T1000 (cell line): ENCODE measurements at regions not wholly inside any gene's neighbourhood (a gene's known extent, or its start where the extent isn't known, plus 50 kb on each side); places are given as distances from the start of the nearest gene placed in this dataset.
"Not testable (repeated sequence)": the region's sequence is repeated elsewhere in the genome, so short reads cannot be mapped to it uniquely, and the experiment has no call there.

Source experiments
- DNase-seq: peaks from one replicate; lab custom pipeline; 2025; ENCODE audit warnings: mixed read lengths; lab: John Stamatoyannopoulos, UW

GRCh38 chr3:102036017-102036416, 186.7 kb downstream of the NFKBIZ start:
- no peak for DNase-seq

- no peak for DNase-seq
Measured at GRCh38 chr3:102036472-102036871, 187.2 kb downstream of the NFKBIZ start.

- no peak for DNase-seq
Measured at GRCh38 chr3:102037209-102037608, 187.9 kb downstream of the NFKBIZ start.

- DNase-seq: no peak
Measured at GRCh38 chr3:102037791-102038190, 188.5 kb downstream of the NFKBIZ start.

- DNase-seq: no peak
Measured at GRCh38 chr3:102038477-102039142, 189.3 kb downstream of the NFKBIZ start.

- not testable (repeated sequence) for DNase-seq
Measured at GRCh38 chr3:102040144-102040543, 190.8 kb downstream of the NFKBIZ start.

GRCh38 chr3:102053375-102053989, 204.2 kb downstream of the NFKBIZ start:
- no peak for DNase-seq

- DNase-seq: no peak
Measured at GRCh38 chr3:102054543-102055080, 205.3 kb downstream of the NFKBIZ start.

- DNase-seq: no peak
Measured at GRCh38 chr3:102057781-102058421, 208.6 kb downstream of the NFKBIZ start.

- DNase-seq: no peak
Measured at GRCh38 chr3:102059145-102059943, 210.0 kb downstream of the NFKBIZ start.

- no peak for DNase-seq
Measured at GRCh38 chr3:102060814-102061213, 211.5 kb downstream of the NFKBIZ start.

GRCh38 chr3:102063572-102063971, 214.3 kb downstream of the NFKBIZ start:
- DNase-seq: no peak

GRCh38 chr3:102066470-102066869, 217.2 kb downstream of the NFKBIZ start:
- no peak for DNase-seq

GRCh38 chr3:102068327-102068726, 219.0 kb downstream of the NFKBIZ start:
- no peak for DNase-seq

GRCh38 chr3:102068736-102069135, 219.4 kb downstream of the NFKBIZ start:
- DNase-seq: no peak

- no peak for DNase-seq
Measured at GRCh38 chr3:102069211-102069662, 219.9 kb downstream of the NFKBIZ start.

GRCh38 chr3:102074946-102075345, 225.6 kb downstream of the NFKBIZ start:
- no peak for DNase-seq

GRCh38 chr3:102078401-102078800, 229.1 kb downstream of the NFKBIZ start:
- no peak for DNase-seq

GRCh38 chr3:102078854-102079808, 229.8 kb downstream of the NFKBIZ start:
- no peak for DNase-seq

- DNase-seq: no peak
Measured at GRCh38 chr3:102079809-102080197, 230.5 kb downstream of the NFKBIZ start.
